Mesothelial cell of epicardium (in vitro differentiated cells): ENCODE measurements at regions not wholly inside any gene's neighbourhood (a gene's known extent, or its start where the extent isn't known, plus 50 kb on each side); places are given as distances from the start of the nearest gene placed in this dataset.

Experiments used
- DNase-seq, 2 experiments: peaks; one replicate each; pipeline ENCODE4 v3.0.0; 2021; ENCODE audit warnings: low spot score in 2 of 2; ENCODE audit not compliant: unreplicated experiment in 2 of 2
- H3K27ac Mint-ChIP-seq: 2 replicates; pipeline ENCODE4 v1.8.0; 2021; ENCODE audit warnings: mixed read lengths
- H3K27me3 Mint-ChIP-seq: 2 replicates; pipeline ENCODE4 v1.8.0; 2021; ENCODE audit warnings: low read depth, mixed read lengths
- H3K36me3 Mint-ChIP-seq: 2 replicates; pipeline ENCODE4 v1.8.0; 2021; ENCODE audit warnings: mixed read lengths
- H3K4me1 Mint-ChIP-seq: 2 replicates; pipeline ENCODE4 v1.8.0; 2021; ENCODE audit warnings: mixed read lengths
- H3K4me3 Mint-ChIP-seq: 2 replicates; pipeline ENCODE4 v1.8.0; 2021; ENCODE audit warnings: mild to moderate bottlenecking, moderate library complexity, mixed read lengths
- H3K9me3 Mint-ChIP-seq: 2 replicates; pipeline ENCODE4 v1.8.0; 2021; ENCODE audit warnings: mixed read lengths
- TF ChIP-seq, protein P1 (sequence below): fragments of 200-600 bp; sonication (generic); IDR thresholded peaks from one replicate; pipeline ENCODE4 v1.5.0; 2021; ENCODE audit warnings: antibody characterized with exemption; ENCODE audit not compliant: unreplicated experiment

DNA sequence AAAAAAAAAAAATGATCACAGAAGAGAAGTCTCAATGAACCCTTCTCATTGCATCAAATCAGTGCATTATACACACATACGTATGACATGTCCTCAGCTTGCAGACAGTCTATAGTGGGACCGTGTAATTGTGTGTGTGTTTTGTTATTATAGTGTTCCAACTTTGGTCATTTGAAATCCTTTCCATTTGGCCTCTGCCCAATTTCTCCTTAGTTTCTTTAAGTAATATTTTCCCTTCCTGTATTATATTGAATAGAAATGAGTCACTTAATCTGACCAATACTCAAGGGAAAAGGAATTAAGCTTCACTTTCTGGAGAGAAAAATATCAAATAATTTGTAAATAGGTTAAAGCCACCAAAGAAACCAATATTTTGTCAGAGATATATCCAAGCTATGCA is 415.5 kb upstream of the SORCS1 start:
- H3K4me3 Mint-ChIP-seq = no peak overlapping the region
- DNase-seq = no peak
- no peaks in the 10 kb centered on the region for H3K27me3 Mint-ChIP-seq
- TF ChIP-seq, protein P1, sequence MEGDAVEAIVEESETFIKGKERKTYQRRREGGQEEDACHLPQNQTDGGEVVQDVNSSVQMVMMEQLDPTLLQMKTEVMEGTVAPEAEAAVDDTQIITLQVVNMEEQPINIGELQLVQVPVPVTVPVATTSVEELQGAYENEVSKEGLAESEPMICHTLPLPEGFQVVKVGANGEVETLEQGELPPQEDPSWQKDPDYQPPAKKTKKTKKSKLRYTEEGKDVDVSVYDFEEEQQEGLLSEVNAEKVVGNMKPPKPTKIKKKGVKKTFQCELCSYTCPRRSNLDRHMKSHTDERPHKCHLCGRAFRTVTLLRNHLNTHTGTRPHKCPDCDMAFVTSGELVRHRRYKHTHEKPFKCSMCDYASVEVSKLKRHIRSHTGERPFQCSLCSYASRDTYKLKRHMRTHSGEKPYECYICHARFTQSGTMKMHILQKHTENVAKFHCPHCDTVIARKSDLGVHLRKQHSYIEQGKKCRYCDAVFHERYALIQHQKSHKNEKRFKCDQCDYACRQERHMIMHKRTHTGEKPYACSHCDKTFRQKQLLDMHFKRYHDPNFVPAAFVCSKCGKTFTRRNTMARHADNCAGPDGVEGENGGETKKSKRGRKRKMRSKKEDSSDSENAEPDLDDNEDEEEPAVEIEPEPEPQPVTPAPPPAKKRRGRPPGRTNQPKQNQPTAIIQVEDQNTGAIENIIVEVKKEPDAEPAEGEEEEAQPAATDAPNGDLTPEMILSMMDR = no peak
- H3K27ac Mint-ChIP-seq = no peak overlapping the region
- no peaks in the 10 kb centered on the region for H3K4me1 Mint-ChIP-seq
- H3K9me3 Mint-ChIP-seq = peaks cover 15% of the 10 kb centered on the region
- H3K36me3 Mint-ChIP-seq = no peaks in the 10 kb centered on the region

DNA sequence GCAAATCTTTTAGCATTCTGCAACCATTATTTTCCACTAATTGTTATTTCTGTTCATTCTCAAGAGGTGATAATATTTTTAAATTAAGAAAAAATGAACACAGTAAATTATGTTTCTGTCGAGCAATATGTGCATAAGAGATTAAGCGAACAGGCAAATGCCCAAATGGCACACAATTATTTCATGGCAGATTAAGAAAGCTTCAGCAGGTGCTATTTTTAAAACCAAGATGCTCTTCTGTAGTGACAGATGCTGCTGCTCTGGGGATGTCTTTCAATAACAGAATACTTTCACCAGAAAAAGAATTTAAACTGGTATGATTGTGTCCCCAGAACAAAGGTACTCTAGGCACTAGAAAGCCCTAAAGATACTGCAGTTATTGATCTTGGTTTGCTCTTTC is 412.7 kb upstream of the SORCS1 start:
- Mint-ChIP-seq H3K27ac (no peak overlapping the region), H3K4me3 (no peak overlapping the region), H3K27me3 (no peaks in the 10 kb centered on the region), H3K9me3 (peaks cover 3% of the 10 kb centered on the region), H3K4me1 (no peaks in the 10 kb centered on the region), H3K36me3 (no peaks in the 10 kb centered on the region)
- TF ChIP-seq, protein P1 = no peak
- DNase-seq = no peak

DNA sequence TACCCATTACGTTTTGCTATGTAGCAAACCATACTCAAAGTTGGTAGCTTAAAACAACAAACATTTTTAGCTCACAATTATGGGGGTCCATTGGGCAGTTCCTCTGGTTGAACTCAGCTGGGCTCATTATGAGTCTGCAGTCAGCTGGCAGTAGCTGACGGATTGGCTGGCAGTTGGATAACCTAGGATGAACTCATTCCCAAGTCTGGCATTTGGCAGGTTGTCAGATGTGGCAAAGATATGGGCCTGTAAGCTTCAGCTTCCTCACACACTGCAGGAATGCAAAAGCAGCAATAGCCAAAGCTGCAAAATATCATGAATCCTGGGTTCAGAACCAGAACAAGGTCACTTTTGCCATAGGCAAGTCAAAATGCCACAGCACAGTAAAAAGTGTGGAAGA is 412.2 kb upstream of the SORCS1 start:
- Mint-ChIP-seq H3K27ac (no peak overlapping the region), H3K9me3 (peaks cover 3% of the 10 kb centered on the region), H3K4me3 (no peak overlapping the region), H3K27me3 (no peaks in the 10 kb centered on the region), H3K4me1 (no peaks in the 10 kb centered on the region), H3K36me3 (no peaks in the 10 kb centered on the region)
- no peak for DNase-seq
- TF ChIP-seq, protein P1 = no peak

DNA sequence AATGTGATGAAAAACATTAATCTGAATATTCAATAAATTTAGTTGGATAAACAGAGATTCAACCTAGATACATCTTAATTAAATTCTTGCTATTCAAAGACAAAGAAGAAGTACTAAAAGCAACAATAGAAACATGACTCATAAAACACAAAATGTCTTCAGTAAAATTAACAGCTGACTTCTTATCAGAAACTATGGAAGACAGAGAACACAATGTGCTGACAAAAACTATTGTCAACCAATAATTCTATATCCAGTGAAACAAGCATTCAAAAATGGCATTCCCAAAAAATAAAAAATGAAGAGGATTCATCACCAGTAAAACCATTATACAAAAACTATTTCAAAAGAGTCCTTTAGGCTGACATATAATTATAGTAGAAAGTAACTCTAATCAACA is 400.5 kb upstream of the SORCS1 start:
- H3K4me1 Mint-ChIP-seq = no peaks in the 10 kb centered on the region
- TF ChIP-seq, protein P1 = no peak
- H3K9me3 Mint-ChIP-seq = peaks cover 33% of the 10 kb centered on the region
- no peak for DNase-seq
- no peak overlapping the region for H3K4me3 Mint-ChIP-seq
- no peaks in the 10 kb centered on the region for H3K27me3 Mint-ChIP-seq
- no peaks in the 10 kb centered on the region for H3K36me3 Mint-ChIP-seq
- no peak overlapping the region for H3K27ac Mint-ChIP-seq

DNA sequence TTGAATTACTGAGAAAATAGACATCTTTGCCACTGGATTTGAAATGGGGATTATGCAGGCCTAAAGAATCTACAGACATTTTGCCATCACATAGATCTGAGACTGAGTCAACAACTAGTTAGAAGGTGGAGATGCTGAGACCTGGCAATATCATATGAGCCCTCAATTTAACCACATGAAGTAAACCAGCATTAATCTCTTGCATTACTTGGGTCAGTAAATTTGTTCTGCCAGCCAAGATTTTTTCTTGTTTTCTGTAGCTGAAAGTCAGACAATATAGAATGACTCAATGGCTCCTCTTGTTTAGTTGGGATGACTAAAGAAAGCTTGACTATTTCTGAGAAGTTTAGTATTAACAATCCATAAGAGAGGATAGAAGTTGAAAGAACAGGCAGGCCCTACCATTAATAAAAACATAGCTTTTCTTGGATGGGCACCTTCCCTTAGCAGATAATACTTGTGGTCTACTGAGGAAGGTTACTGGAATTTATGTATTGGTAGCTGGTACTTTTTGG is 396.7 kb upstream of the SORCS1 start:
- Mint-ChIP-seq H3K27ac (no peak overlapping the region), H3K4me3 (no peak overlapping the region), H3K4me1 (no peaks in the 10 kb centered on the region), H3K27me3 (no peaks in the 10 kb centered on the region), H3K9me3 (peaks cover 8% of the 10 kb centered on the region), H3K36me3 (no peaks in the 10 kb centered on the region)
- no peak for DNase-seq
- TF ChIP-seq, protein P1 = no peak

DNA sequence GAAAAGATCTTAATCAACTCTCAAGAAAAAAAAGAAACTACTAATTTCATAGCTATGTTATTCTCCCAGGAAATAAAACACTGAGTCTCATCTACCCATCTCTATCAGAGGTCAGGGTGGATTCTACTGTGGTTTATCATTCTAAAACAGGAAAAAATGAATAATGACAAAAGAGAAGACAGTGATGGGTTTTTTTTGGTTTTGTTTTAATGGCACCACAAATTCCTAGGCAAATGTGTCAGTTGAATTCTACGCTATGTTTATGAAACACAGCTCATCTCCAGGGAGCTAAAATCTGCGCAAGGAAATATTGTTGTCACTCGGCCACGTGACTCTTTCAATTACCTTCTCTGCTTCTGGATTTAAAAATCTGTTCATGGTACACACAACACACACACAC is 393.4 kb upstream of the SORCS1 start:
- Mint-ChIP-seq H3K4me1 (no peaks in the 10 kb centered on the region), H3K4me3 (no peak overlapping the region), H3K27me3 (no peaks in the 10 kb centered on the region), H3K27ac (no peak overlapping the region), H3K9me3 (no peaks in the 10 kb centered on the region), H3K36me3 (no peaks in the 10 kb centered on the region)
- TF ChIP-seq, protein P1 = no peak
- no peak for DNase-seq
